Body of pancreas (tissue), 4 donors: ENCODE measurements at regions not wholly inside any gene's neighbourhood (a gene's known extent, or its start where the extent isn't known, plus 50 kb on each side); places are given as distances from the start of the nearest gene placed in this dataset.

Source experiments
- POLR2A ChIP-seq, 3 donors: fragments of 450-650 bp; IDR thresholded peaks; one replicate each; pipeline ENCODE4 v1.6.1; 2016; ENCODE audit warnings: antibody characterized with exemption in 3 of 3, mild to moderate bottlenecking in 2 of 3
- TF ChIP-seq, protein P1 (sequence below), 7 experiments: fragments of 450-650 bp in 4 of 7; fragments of 200-600 bp in 3 of 7; sonication (generic) in 3 of 7; IDR thresholded peaks; one replicate each; pipeline ENCODE4 v1.5.1; 2016 to 2019; ENCODE audit warnings: antibody characterized with exemption in 7 of 7

GRCh38 chr3:30443756-30444673 lies 162.4 kb upstream of the TGFBR2 start:
- TF ChIP-seq, protein P1, sequence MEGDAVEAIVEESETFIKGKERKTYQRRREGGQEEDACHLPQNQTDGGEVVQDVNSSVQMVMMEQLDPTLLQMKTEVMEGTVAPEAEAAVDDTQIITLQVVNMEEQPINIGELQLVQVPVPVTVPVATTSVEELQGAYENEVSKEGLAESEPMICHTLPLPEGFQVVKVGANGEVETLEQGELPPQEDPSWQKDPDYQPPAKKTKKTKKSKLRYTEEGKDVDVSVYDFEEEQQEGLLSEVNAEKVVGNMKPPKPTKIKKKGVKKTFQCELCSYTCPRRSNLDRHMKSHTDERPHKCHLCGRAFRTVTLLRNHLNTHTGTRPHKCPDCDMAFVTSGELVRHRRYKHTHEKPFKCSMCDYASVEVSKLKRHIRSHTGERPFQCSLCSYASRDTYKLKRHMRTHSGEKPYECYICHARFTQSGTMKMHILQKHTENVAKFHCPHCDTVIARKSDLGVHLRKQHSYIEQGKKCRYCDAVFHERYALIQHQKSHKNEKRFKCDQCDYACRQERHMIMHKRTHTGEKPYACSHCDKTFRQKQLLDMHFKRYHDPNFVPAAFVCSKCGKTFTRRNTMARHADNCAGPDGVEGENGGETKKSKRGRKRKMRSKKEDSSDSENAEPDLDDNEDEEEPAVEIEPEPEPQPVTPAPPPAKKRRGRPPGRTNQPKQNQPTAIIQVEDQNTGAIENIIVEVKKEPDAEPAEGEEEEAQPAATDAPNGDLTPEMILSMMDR (IDR thresholded peaks at IDR 0.05) = no peak
- no peak for TF ChIP-seq POLR2A (IDR thresholded peaks at IDR 0.05)
